ENCODE measurements at regions not wholly inside any gene's neighbourhood (a gene's known extent, or its start where the extent isn't known, plus 50 kb on each side); places are given as distances from the start of the nearest gene placed in this dataset.
"Not testable (repeated sequence)": the region's sequence is repeated elsewhere in the genome, so short reads cannot be mapped to it uniquely, and the experiment has no call there.

- no peak for DNase-seq (ENCODE audit: low read depth in 2 of 2)
These were observed 133.2 kb downstream of the DISP1 start for GRCh38 chr1:222948079-222948478.

- no peak for DNase-seq (ENCODE audit: low read depth in 2 of 2)
These were observed 136.1 kb downstream of the DISP1 start for GRCh38 chr1:222950892-222951291.

GRCh38 chr1:222953585-222953984 is 138.7 kb downstream of the DISP1 start:
- no peak for DNase-seq (ENCODE audit: low read depth in 2 of 2)

GRCh38 chr1:222955964-222956363 is 141.1 kb downstream of the DISP1 start:
- DNase-seq (ENCODE audit: low read depth in 2 of 2), result no peak

- DNase-seq (ENCODE audit: low read depth in 2 of 2), result no peak
These were observed 141.8 kb downstream of the DISP1 start for GRCh38 chr1:222956601-222957000.

GRCh38 chr1:222967466-222968240 is 152.8 kb downstream of the DISP1 start:
- no peak for DNase-seq (ENCODE audit: low read depth in 2 of 2)

- DNase-seq (ENCODE audit: low read depth in 2 of 2), result no peak
These were observed 155.2 kb downstream of the DISP1 start for GRCh38 chr1:222970040-222970439.

- no peak for DNase-seq (ENCODE audit: low read depth in 2 of 2)
These were observed 155.9 kb downstream of the DISP1 start for GRCh38 chr1:222970711-222971110.

- DNase-seq (ENCODE audit: low read depth in 2 of 2), result no peak
These were observed 156.3 kb downstream of the DISP1 start for GRCh38 chr1:222971146-222971545.

- DNase-seq (ENCODE audit: low read depth in 2 of 2), result no peak
These were observed 158.7 kb downstream of the DISP1 start for GRCh38 chr1:222973561-222973960.

GRCh38 chr1:222974496-222974895 is 159.7 kb downstream of the DISP1 start:
- DNase-seq (ENCODE audit: low read depth in 2 of 2), result no peak

GRCh38 chr1:222975472-222976122 is 160.8 kb downstream of the DISP1 start:
- no peak for DNase-seq (ENCODE audit: low read depth in 2 of 2)

- DNase-seq (ENCODE audit: low read depth in 2 of 2), result no peak
These were observed 161.6 kb downstream of the DISP1 start for GRCh38 chr1:222976453-222976852.

GRCh38 chr1:222977294-222977693 is 162.5 kb downstream of the DISP1 start:
- DNase-seq (ENCODE audit: low read depth in 2 of 2), result not testable (repeated sequence)

- no peak for DNase-seq (ENCODE audit: low read depth in 2 of 2)
These were observed 163.5 kb downstream of the TLR5 start for GRCh38 chr1:222979561-222979960.

GRCh38 chr1:222987674-222988076 is 155.4 kb downstream of the TLR5 start:
- DNase-seq (ENCODE audit: low read depth in 2 of 2), result no peak

GRCh38 chr1:222989443-222989842 is 153.6 kb downstream of the TLR5 start:
- DNase-seq (ENCODE audit: low read depth in 2 of 2), result no peak

- DNase-seq (ENCODE audit: low read depth in 2 of 2), result no peak
These were observed 151.9 kb downstream of the TLR5 start for GRCh38 chr1:222991177-222991576.

GRCh38 chr1:222991908-222992307 is 151.1 kb downstream of the TLR5 start:
- DNase-seq (ENCODE audit: low read depth in 2 of 2), result no peak

GRCh38 chr1:222994511-222995235 is 148.4 kb downstream of the TLR5 start:
- no peak for DNase-seq (ENCODE audit: low read depth in 2 of 2)

GRCh38 chr1:222995236-222995580 is 147.8 kb downstream of the TLR5 start:
- no peak for DNase-seq (ENCODE audit: low read depth in 2 of 2)

- no peak for DNase-seq (ENCODE audit: low read depth in 2 of 2)
These were observed 147.3 kb downstream of the TLR5 start for GRCh38 chr1:222995620-222996309.
